COLO668 (cell line): ENCODE measurements at regions not wholly inside any gene's neighbourhood (a gene's known extent, or its start where the extent isn't known, plus 50 kb on each side); places are given as distances from the start of the nearest gene placed in this dataset.
"Not testable (repeated sequence)": the region's sequence is repeated elsewhere in the genome, so short reads cannot be mapped to it uniquely, and the experiment has no call there.

Experiments used
- DNase-seq: peaks from one replicate; lab custom pipeline; 2025; ENCODE audit not compliant: unreplicated experiment; lab: John Stamatoyannopoulos, UW

DNA sequence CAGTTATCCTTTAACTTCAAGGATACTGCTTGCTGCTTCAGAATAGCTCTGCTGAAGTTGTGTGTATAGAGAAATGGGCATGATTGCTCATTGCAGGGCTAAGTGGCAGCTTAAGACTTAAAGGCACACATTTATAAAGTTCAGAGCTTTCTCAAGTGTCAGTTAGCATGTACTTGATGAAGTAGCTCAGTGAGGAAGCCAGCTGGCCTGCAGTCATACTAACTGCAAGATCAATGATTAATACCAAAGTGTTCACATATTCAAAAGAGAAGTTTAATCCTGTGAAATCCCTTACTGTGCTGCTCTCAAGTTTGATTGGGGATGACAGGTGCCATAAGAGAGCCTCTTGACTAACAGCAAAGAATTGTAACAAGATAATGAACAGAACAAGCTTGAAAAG, 483.4 kb upstream of the NUDT12 start:
- DNase-seq, result no peak

DNA sequence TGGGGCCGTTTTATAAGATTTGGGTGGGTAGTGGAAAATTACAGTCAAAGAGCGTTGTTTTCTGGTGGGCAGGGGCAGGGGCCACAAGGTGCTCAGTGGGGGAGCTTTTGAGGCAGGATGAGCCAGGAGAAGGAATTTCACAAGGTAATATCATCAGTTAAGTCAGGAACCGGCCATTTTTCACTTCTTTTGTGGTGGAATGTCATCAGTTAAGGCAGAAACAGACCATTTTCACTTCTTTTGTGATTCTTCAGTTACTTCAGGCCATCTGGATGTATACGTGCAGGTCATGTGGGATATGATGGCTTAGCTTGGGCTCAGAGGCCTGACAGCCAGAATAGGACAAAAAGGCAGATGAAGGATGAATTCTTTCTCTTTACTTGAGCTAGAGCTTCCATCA, 477.3 kb upstream of the NUDT12 start:
- DNase-seq, result not testable (repeated sequence)

GRCh38 chr5:104037136-104037535, 474.5 kb upstream of the NUDT12 start:
- not testable (repeated sequence) for DNase-seq

GRCh38 chr5:104033186-104033585, 470.6 kb upstream of the NUDT12 start:
- not testable (repeated sequence) for DNase-seq

GRCh38 chr5:104024538-104024937, 461.9 kb upstream of the NUDT12 start:
- no peak for DNase-seq

- no peak for DNase-seq
Observed at GRCh38 chr5:104023739-104024138, 461.1 kb upstream of the NUDT12 start.

- no peak for DNase-seq
Observed at GRCh38 chr5:104019956-104020355, 457.4 kb upstream of the NUDT12 start.

DNA sequence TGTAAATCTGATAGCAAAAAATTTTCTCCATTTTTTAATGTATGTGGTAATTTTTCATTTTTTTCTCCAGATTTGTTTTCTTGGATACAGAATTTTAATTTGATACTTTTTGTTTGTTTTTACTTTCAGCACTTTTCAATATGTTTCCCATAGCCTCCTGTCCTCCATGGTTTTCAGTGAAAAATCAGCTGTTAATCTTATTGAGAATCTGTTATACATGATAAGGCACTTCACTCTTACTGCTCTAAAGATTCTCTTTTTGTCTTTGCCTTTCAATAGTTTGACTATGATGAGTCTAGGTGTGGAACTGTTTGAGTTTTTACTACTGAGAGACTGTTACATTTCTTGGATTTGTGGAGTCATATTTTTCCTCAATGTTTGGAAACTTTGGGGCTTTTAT, 455.7 kb upstream of the NUDT12 start:
- no peak for DNase-seq

- no peak for DNase-seq
Observed at GRCh38 chr5:104016646-104017045, 454.1 kb upstream of the NUDT12 start.

- no peak for DNase-seq
Observed at GRCh38 chr5:104015765-104016164, 453.2 kb upstream of the NUDT12 start.

DNA sequence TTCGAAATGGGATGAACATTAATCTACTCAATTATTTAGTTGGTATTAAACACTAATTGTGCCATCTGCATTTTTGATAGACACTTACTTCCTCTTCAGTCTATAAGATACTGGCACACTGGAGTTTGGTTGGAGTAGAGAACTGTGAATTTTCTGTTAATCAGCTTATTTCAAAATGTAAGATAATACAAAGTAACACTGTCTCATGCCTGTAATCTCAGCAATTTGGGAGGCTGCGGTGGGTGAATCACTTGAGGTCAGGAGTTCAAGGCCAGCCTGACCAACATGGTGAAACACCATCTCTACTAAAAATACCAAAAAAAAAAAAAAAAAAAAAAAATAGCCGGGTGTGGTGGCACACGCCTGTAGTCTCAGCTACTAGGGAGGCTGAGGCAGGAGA, 440.2 kb upstream of the NUDT12 start:
- not testable (repeated sequence) for DNase-seq

- no peak for DNase-seq
Observed at GRCh38 chr5:104001136-104001535, 438.5 kb upstream of the NUDT12 start.

GRCh38 chr5:103993031-103993430, 430.4 kb upstream of the NUDT12 start:
- no peak for DNase-seq

DNA sequence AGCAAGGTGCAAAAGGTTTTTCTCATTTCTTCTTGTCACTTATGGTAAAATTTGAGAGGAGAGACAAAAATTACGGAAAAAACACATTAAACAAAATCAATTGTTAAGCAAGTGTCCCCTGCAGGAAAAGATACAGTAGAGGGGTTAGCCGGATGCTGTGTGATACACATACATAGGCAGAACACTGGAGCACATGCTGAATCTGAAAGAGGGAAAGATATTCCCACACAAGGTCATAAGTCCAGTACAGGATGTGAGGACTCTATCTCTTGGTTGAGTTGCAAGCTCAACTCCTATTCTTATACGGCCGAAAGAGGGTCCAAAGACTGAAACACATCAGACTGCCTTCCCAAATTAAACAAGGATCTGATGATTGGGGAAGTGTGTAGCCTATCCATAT, 427.5 kb upstream of the NUDT12 start:
- DNase-seq, result no peak

- DNase-seq, result no peak
Observed at GRCh38 chr5:103981592-103981991, 419.0 kb upstream of the NUDT12 start.

GRCh38 chr5:103973669-103974068, 411.1 kb upstream of the NUDT12 start:
- no peak for DNase-seq

GRCh38 chr5:103966295-103966694, 403.7 kb upstream of the NUDT12 start:
- DNase-seq, result not testable (repeated sequence)

GRCh38 chr5:103962023-103962422, 399.4 kb upstream of the NUDT12 start:
- no peak for DNase-seq

- DNase-seq, result no peak
Observed at GRCh38 chr5:103953601-103954382, 391.2 kb upstream of the NUDT12 start.

GRCh38 chr5:103951776-103952175, 389.2 kb upstream of the NUDT12 start:
- no peak for DNase-seq

- no peak for DNase-seq
Observed at GRCh38 chr5:103943230-103943629, 380.6 kb upstream of the NUDT12 start.

DNA sequence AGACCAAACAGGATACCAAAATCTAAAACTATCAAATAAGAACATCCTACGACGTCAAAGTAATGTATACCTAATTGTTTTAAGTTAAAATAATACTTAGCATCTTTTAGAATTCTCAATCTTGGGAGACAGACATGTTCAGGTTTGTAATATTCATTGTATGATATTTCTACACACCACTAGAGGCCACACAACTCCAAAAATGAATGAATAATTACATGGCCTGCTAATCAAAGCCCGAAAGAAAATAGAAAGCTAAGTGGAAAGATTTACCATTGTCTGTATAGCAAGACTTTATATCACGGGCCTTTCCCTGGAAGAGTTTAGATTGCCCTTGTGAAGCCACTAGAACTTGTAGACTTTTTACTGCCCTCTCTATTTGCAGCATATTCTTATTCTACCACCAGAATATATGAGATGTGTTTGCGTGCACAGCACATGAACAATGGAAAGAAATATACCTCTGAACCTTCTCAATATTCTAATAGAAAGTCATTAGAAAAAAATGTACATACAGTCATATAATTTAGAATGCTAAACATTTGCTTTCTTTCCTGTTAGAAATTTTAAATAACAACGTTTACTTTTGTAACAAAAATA, 380.1 kb upstream of the NUDT12 start:
- no peak for DNase-seq

DNA sequence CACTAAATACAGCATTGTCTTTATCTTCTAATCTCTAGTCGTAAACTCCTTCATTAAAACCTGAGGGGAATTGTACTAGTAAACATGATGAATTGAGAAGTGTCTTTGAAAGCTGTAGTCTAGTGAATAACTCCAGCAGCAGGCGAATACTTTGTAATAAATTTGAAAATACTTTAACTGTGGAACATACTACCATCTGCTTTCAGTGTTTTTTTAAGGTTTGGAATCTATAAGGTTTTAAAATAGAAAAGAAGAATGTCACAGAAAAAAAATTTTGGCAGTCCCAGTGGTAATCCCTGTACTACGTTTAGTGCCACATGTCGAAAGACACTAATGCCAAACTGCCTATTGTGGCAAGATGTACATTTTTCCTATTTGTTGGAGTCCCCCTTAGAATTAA, 379.0 kb upstream of the NUDT12 start:
- no peak for DNase-seq
